GM12878 (cell line): ENCODE measurements at regions not wholly inside any gene's neighbourhood (a gene's known extent, or its start where the extent isn't known, plus 50 kb on each side); places are given as distances from the start of the nearest gene placed in this dataset.

Experiments used
- CTCF ChIP-seq, 3 experiments: IDR thresholded peaks in 2 of 3; conservative IDR thresholded peaks in 1 of 3; 2 replicates each; pipeline ENCODE4 v1.5.1; 2011; ENCODE audit warnings: low read depth in 3 of 3, low read length in 3 of 3, mild to moderate bottlenecking in 3 of 3, control low read depth in 2 of 3, moderate library complexity in 2 of 3, inconsistent platforms in 1 of 3, mixed read lengths in 1 of 3; ENCODE audit not compliant: control insufficient read depth in 2 of 3, insufficient read depth in 1 of 3; ENCODE audit errors: extremely low read depth in 1 of 3
- SMC3 ChIP-seq: IDR thresholded peaks from 2 replicates; pipeline ENCODE4 v1.6.1; 2011; ENCODE audit warnings: low read length, improper control_type of control experiment, borderline replicate concordance

- no peak for TF ChIP-seq CTCF (IDR thresholded peaks at IDR 0.05 in 2 of 3, conservative IDR thresholded peaks at IDR 0.05 in 1 of 3; ENCODE audit: control insufficient read depth in 2 of 3, extremely low read depth in 1 of 3, insufficient read depth in 1 of 3, low read depth in 3 of 3, low read length in 3 of 3)
- no peak for TF ChIP-seq SMC3
Observed at GRCh38 chr9:82375041-82375440, 386.5 kb downstream of the SPATA31D1 start.
